Fibroblast of peridontal ligament (primary cell): ENCODE measurements at regions not wholly inside any gene's neighbourhood (a gene's known extent, or its start where the extent isn't known, plus 50 kb on each side); places are given as distances from the start of the nearest gene placed in this dataset.

Experiments used
- DNase-seq: peaks from one replicate; pipeline ENCODE4 v3.0.0-alpha.2; 2010; ENCODE audit errors: extremely low read depth

DNA sequence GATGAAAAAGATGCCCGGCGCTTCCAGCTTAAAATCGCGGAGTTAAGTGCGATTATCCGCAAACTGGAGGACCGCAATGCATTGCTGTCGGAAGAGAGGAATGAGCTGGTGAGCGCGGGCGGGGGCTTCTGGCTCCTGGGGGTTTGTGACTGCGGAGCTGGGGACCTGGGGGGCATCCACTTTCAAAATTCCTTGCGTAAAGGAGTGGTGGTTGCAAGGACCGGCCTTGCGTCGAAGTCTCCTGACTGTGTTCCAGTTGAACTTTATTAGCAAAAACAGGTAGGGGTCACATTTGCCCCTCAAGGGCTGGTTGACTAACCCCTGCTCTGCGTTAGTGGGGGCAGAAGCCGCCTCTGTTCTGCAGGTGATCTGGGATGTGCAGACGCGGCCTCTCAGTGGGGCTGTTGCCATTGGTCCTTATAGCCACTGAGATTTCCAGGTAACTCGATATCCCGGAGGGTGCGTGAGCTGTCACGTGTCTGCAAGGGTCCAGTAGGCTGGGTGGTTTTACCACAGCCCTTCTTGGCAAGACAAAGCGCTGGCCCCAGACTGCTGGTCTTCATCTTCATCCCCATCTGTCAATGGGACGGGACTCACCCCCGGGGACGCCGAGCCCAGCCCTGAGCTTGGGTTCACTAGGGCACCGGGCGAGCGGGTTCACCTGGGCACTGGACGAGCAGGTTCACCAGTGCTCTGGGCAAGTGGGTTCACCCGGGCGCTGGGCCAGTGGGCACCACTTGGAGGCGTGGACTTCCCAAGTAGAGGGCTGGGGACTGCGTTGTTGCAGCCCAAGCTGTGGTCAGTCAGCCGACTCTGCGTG lies 51.5 kb upstream of the DPYSL4 start:
- no peak for DNase-seq

DNA sequence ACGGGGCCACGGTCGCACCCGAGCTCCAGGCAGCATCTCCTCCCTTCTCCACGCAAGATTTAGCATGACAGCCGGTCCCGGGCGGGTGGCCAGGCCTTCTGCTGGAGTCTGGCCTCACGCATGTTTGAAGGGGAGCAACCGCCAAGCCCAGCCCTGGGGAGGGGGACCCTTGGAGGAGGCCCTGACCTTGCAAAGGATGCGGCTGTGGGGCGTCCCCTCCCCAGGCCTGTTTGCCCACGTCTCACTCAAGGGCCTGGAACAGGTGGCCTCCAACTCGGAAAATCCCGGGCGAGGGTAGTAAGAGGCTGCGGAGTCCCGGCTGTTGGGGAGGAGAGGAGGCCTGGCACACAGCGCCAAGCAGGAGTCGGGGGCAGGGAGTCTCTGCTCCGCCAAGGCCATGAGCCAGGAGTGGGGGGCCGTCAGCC lies 50.6 kb upstream of the DPYSL4 start:
- no peak for DNase-seq

GRCh38 chr10:132136689-132137088 lies 50.1 kb upstream of the DPYSL4 start:
- no peak for DNase-seq
